Skeletal muscle tissue (tissue), 3 donors: ENCODE measurements at regions not wholly inside any gene's neighbourhood (a gene's known extent, or its start where the extent isn't known, plus 50 kb on each side); places are given as distances from the start of the nearest gene placed in this dataset.
"Not testable (repeated sequence)": the region's sequence is repeated elsewhere in the genome, so short reads cannot be mapped to it uniquely, and the experiment has no call there.

Experiments used
- H3K27ac ChIP-seq: one replicate; pipeline ENCODE4 v1.7.0; 2013; ENCODE audit warnings: mild to moderate bottlenecking, low read depth, low read length, inconsistent platforms
- H3K27me3 ChIP-seq, 3 donors: one replicate each; pipeline ENCODE4 v1.7.0; 2013; ENCODE audit warnings: low read length in 3 of 3; ENCODE audit not compliant: control insufficient read depth in 3 of 3, insufficient read depth in 3 of 3
- H3K36me3 ChIP-seq, 3 donors: one replicate each; pipeline ENCODE4 v1.7.0; 2013; ENCODE audit warnings: low read length in 3 of 3; ENCODE audit not compliant: control insufficient read depth in 3 of 3, insufficient read depth in 3 of 3
- H3K4me1 ChIP-seq, 3 donors: one replicate each; pipeline ENCODE4 v1.7.0; 2013; ENCODE audit warnings: low read length in 3 of 3, mild to moderate bottlenecking in 3 of 3; ENCODE audit not compliant: control insufficient read depth in 3 of 3, insufficient read depth in 3 of 3
- H3K4me3 ChIP-seq, 3 donors: one replicate each; pipeline ENCODE4 v1.7.0; 2013; ENCODE audit warnings: low read length in 3 of 3
- H3K9ac ChIP-seq, 3 donors: one replicate each; pipeline ENCODE4 v1.7.0; 2013; ENCODE audit warnings: low read length in 3 of 3, mild to moderate bottlenecking in 3 of 3, moderate library complexity in 2 of 3, low read depth in 1 of 3
- H3K9me3 ChIP-seq, 3 donors: one replicate each; pipeline ENCODE4 v1.7.0; 2013; ENCODE audit warnings: low read length in 3 of 3; ENCODE audit not compliant: control insufficient read depth in 3 of 3
- donor health status: Osteomylitis.

DNA sequence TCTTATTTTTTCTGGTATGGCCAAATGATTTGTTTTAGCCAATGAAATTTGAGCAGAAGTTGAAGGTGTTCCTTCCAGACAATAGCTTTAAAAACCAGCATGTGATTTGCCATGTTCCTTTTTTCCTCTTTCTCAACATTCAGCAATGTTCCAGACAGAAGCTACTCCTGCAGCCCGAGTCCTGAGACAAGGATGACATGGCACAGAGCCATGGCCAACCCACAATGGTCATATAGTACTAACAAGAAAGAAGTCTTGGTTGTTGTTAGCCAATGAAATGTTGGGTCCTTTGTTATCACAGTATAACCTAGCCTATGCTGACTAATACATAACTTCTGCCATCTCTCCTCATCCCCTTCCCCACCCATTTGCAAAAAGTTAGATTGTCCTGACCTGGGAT, 211.1 kb upstream of the STT3B start:
- no peak overlapping the region for H3K27ac ChIP-seq
- no peak overlapping the region for H3K4me3 ChIP-seq
- no peaks in the 10 kb centered on the region for H3K4me1 ChIP-seq
- H3K36me3 ChIP-seq: no peaks in the 10 kb centered on the region
- no peaks in the 10 kb centered on the region for H3K9me3 ChIP-seq
- no peak overlapping the region for H3K9ac ChIP-seq
- peaks cover 0 to 3% (median 3%) of the 10 kb centered on the region in 3 donors for H3K27me3 ChIP-seq

DNA sequence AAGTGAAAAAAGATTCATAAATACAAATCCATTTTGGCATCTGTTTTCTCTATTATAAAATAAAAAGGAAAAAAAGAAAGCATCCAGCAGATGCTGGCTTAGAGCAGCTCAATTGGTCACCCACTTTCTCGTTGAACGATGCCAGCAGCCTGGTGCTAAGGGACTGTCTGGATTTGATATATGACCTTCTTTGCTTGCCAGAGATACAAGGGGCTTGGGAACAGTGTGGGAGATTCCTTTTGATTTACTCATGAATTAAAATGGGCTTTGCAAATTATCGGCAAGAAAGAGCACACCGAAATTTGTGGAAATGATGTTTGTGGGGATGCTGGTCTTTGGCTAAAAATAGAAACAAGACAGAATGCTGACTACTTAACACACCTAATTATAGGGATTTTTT, 210.3 kb upstream of the STT3B start:
- H3K9me3 ChIP-seq: no peaks in the 10 kb centered on the region
- H3K36me3 ChIP-seq: no peaks in the 10 kb centered on the region
- no peaks in the 10 kb centered on the region for H3K4me1 ChIP-seq
- H3K27ac ChIP-seq: no peak overlapping the region
- peaks cover 0 to 3% (median 3%) of the 10 kb centered on the region in 3 donors for H3K27me3 ChIP-seq
- no peak overlapping the region for H3K4me3 ChIP-seq
- no peak overlapping the region for H3K9ac ChIP-seq

DNA sequence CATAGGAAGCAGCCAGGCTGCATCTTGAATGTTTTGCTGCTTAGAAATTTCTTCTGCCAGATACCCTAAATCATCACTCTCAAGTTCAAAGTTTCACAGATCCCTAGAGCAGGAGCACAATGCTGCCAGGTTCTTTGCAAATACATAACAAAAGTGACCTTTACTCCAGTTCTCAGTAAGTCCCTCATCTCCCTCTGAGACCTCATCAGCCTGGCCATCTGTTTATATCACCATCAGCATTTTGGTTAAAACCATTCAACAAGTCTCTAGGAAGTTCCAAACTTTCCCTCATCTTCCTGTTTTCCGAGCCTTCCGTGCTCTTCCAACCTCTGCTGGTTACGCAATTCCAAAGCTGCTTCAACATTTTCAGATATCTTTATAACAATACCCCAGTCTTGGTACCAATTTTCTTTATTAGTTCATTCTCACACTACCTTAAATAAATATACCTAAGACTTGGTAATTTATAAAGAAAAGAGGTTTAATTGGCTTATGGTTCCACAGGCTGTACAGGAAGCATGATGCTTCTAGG, 204.8 kb upstream of the STT3B start:
- H3K4me1 ChIP-seq, H3K9me3 ChIP-seq, H3K27ac ChIP-seq, H3K27me3 ChIP-seq, H3K36me3 ChIP-seq, H3K4me3 ChIP-seq, H3K9ac ChIP-seq: not testable (repeated sequence)

DNA sequence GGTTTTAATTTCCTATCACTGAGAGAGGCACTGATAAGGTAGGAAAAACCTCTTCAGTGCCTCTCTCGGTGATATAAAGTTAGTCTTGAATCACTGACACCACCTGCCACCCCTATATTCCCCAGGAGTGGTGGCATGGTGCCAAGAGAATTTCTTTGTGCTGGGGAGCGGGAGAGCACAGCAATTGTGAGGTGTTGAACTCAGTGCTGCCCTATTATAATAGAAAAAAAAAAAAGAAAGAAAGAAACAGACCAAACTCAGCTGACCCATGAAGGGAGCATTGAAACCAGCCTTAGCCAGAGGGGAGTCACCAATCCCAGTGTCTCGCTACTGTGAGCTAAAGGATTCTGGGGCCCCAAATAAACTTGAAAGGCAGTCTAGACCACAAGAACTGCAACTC, 201.4 kb upstream of the STT3B start:
- Histone ChIP-seq H3K27ac (no peak overlapping the region), H3K36me3 (no peaks in the 10 kb centered on the region), H3K9ac (no peak overlapping the region), H3K27me3 (no peaks in the 10 kb centered on the region), H3K4me3 (no peak overlapping the region), H3K9me3 (no peaks in the 10 kb centered on the region), H3K4me1 (no peaks in the 10 kb centered on the region)

DNA sequence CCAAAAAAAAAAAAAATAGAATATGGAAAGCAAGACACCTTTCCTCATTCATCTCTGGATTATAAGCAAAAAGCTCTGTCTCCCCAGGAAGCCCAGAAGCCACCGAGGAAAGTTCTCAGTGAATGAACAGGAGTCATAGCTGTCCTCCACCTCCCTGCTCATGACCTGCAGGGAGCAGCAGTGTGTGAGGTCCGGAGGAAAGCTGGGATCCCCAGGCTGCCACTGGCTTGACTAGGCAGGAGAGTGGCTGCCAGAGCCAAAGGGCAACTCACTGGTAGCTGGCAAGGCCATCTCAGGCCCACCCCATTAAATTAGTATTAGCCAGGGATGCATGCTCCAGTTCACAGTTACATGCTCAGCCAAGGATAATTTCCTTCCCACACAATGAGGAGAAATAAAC, 191.6 kb upstream of the STT3B start:
- H3K4me3 ChIP-seq: no peak overlapping the region
- no peaks in the 10 kb centered on the region for H3K4me1 ChIP-seq
- H3K9me3 ChIP-seq: peaks cover 0 to 2% (median 0%) of the 10 kb centered on the region in 3 donors
- no peaks in the 10 kb centered on the region for H3K36me3 ChIP-seq
- no peak overlapping the region for H3K9ac ChIP-seq
- no peak overlapping the region for H3K27ac ChIP-seq
- no peaks in the 10 kb centered on the region for H3K27me3 ChIP-seq

DNA sequence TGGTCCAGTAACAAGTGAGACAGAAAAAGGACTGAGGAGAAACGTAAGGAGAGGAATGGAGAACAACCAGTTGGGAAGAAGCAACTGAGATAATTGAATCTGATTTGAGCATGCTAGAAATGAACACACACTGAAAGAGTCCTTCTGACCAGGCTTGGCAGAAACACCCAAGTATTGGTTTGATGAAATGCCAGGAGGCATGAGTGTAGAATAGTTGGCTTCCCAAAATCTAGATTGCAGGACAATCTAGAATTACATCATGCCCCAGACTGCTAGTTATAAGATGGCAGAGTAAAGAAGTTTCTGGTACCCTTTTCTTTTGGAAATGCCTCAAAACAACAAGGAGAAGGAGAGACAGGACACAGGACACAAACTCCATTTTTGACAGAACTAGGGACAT, 189.7 kb upstream of the STT3B start:
- Histone ChIP-seq H3K9ac (no peak overlapping the region), H3K27me3 (no peaks in the 10 kb centered on the region), H3K36me3 (no peaks in the 10 kb centered on the region), H3K4me3 (no peak overlapping the region), H3K27ac (no peak overlapping the region), H3K9me3 (peaks cover 0 to 2% (median 0%) of the 10 kb centered on the region in 3 donors), H3K4me1 (no peaks in the 10 kb centered on the region)

DNA sequence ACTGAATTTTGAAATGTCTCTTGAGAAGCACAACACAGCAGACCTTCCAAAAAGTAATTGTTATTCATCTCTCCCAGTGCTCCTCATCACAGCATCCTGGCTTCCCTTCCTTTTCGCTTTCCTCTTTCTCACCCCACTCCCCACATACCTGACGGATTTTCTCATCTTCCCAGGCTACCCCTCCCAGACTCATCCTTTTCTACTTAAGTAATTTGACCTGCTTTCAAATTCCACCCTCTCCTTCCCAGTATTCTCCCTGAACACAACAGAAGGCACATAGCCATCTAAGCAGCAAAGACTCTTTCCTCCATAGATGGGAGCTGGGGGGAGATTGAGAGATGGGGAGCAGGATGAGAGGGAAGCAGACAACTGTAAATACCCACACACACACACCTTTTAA, 187.1 kb upstream of the STT3B start:
- Histone ChIP-seq H3K9me3 (peaks cover 0 to 2% (median 0%) of the 10 kb centered on the region in 3 donors), H3K36me3 (no peaks in the 10 kb centered on the region), H3K4me3 (no peak overlapping the region), H3K9ac (no peak overlapping the region), H3K27me3 (no peaks in the 10 kb centered on the region), H3K4me1 (no peaks in the 10 kb centered on the region), H3K27ac (no peak overlapping the region)

DNA sequence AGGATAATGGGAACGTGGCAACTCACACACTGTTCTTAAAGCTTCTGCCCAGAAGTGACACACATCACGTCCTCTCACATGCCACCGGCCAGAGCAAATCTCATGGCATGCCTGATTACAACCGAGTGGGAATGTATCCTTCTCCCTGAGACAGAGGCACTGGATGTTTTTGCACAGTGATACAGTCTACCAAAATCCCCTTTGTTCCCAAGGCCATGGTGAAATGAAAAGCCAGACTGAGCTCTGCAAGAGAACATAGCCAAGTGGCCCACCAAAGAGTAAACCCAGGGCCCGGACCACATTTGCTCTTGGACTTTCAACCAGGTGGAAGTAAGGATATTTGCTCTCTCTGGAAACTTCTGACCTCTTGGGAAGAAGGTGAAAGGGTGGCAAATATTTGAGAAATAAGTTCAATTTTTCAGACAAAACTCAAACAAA, 186.2 kb upstream of the STT3B start:
- no peaks in the 10 kb centered on the region for H3K36me3 ChIP-seq
- no peak overlapping the region for H3K4me3 ChIP-seq
- no peak overlapping the region for H3K9ac ChIP-seq
- H3K9me3 ChIP-seq: peaks cover 0 to 2% (median 0%) of the 10 kb centered on the region in 3 donors
- H3K27me3 ChIP-seq: no peaks in the 10 kb centered on the region
- H3K4me1 ChIP-seq: no peaks in the 10 kb centered on the region
- H3K27ac ChIP-seq: no peak overlapping the region

DNA sequence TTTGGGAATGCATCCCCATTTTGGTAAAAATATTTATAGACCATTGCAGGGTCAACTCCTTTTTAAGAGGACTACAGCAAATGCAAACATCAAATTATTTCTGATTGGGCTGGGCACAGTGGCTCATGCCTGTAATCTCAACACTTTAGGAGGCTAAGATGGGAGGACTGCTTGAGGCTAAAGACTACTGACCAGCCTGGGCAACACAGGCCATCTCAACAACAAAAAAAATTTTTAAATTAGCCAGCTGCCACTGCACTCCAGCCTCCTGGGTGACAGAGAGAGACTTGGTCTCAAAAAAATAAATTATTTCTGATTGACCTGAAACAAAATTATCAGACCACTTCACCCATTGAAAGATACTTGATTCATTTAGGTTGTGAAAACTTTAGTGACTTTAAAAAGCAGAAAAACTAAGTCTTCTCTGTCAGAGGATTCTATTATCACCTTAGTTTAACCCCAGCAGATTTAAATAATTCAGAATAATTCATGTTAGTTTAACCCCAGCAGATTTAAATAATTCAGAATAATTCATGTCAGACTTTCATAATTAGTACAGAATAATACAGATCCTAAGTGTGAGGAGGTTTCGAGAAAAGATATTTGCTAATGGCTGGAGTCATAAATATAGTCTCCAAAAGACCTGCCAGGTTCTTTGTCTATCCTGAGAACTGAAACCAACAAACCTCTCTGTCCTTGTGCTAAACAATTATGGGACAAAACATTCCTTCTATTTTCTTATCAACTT, 183.6 kb upstream of the STT3B start:
- H3K9me3 ChIP-seq: peaks cover 0 to 2% (median 0%) of the 10 kb centered on the region in 3 donors
- H3K4me3 ChIP-seq: no peak overlapping the region
- H3K4me1 ChIP-seq: no peaks in the 10 kb centered on the region
- H3K36me3 ChIP-seq: no peaks in the 10 kb centered on the region
- no peak overlapping the region for H3K9ac ChIP-seq
- H3K27ac ChIP-seq: no peak overlapping the region
- H3K27me3 ChIP-seq: no peaks in the 10 kb centered on the region

DNA sequence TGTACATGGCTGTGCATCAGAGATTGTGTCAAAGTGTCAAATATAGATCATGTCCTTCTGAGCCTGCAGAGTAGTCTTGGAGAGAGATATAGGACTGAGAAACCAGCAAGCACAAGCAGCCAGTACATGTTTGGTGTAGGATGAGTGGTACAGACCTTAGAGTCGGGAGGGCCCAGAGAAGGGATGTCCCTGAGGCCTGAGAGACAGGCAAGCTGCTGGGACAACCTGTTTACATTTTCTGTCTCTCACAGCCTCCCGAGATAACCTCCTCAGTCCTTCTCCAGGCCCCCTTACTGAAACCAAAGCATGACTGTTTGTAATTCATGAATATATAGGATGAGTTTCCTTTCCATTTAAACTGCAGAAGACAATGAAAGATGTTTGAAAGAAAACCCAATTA, 182.4 kb upstream of the STT3B start:
- Histone ChIP-seq H3K4me3 (no peak overlapping the region), H3K27ac (no peak overlapping the region), H3K4me1 (no peaks in the 10 kb centered on the region), H3K9ac (no peak overlapping the region), H3K36me3 (no peaks in the 10 kb centered on the region), H3K9me3 (no peaks in the 10 kb centered on the region), H3K27me3 (no peaks in the 10 kb centered on the region)
